Spleen (tissue), 11 donors: ENCODE measurements at regions not wholly inside any gene's neighbourhood (a gene's known extent, or its start where the extent isn't known, plus 50 kb on each side); places are given as distances from the start of the nearest gene placed in this dataset.

ENCODE experiments used
- DNase-seq: peaks from one replicate; pipeline ENCODE4 v3.0.0-alpha.2; 2020
- H3K27ac ChIP-seq, 8 donors: fragments of 200-600 bp; sonication (generic) in 7 of 8; 1 replicate in 4 of 8; 2 replicates in 4 of 8; pipeline versions ENCODE4 v1.5.0 to v1.8.0; 2016 to 2021; ENCODE audit warnings: inconsistent platforms in 4 of 8, mild to moderate bottlenecking in 4 of 8, moderate library complexity in 1 of 8
- H3K27me3 ChIP-seq, 7 donors: fragments of 200-600 bp; sonication (generic) in 6 of 7; replicated peaks in 1 of 7; 1 replicate in 4 of 7; 2 replicates in 3 of 7; pipeline versions ENCODE4 v1.5.0 to v1.8.0; 2016 to 2021; ENCODE audit warnings: inconsistent platforms in 3 of 7, mild to moderate bottlenecking in 1 of 7
- H3K36me3 ChIP-seq, 6 donors: fragments of 200-600 bp; sonication (generic) in 5 of 6; 1 replicate in 4 of 6; 2 replicates in 2 of 6; pipeline versions ENCODE4 v1.5.0 to v1.8.0; 2016 to 2021; ENCODE audit warnings: inconsistent platforms in 2 of 6
- H3K4me1 ChIP-seq, 6 donors: fragments of 200-600 bp; sonication (generic) in 5 of 6; 1 replicate in 3 of 6; 2 replicates in 3 of 6; pipeline versions ENCODE4 v1.5.0 to v1.8.0; 2016 to 2021; ENCODE audit warnings: inconsistent platforms in 3 of 6
- H3K4me3 ChIP-seq, 8 donors: fragments of 200-600 bp; sonication (generic) in 7 of 8; 1 replicate in 4 of 8; 2 replicates in 4 of 8; pipeline versions ENCODE4 v1.5.0 to v1.8.0; 2016 to 2021; ENCODE audit warnings: inconsistent platforms in 4 of 8, mild to moderate bottlenecking in 4 of 8, moderate library complexity in 2 of 8
- H3K9me3 ChIP-seq, 8 donors: fragments of 200-600 bp; sonication (generic) in 7 of 8; 1 replicate in 4 of 8; 2 replicates in 4 of 8; pipeline versions ENCODE4 v1.5.0 to v1.8.0; 2016 to 2021; ENCODE audit warnings: inconsistent platforms in 4 of 8
- POLR2A ChIP-seq, 3 donors: fragments of 450-650 bp; IDR thresholded peaks; one replicate each; pipeline ENCODE4 v1.5.1; 2017; ENCODE audit warnings: antibody characterized with exemption in 3 of 3, mild to moderate bottlenecking in 1 of 3
- POLR2AphosphoS5 ChIP-seq, 3 donors: sonication (generic); formaldehyde crosslinking; IDR thresholded peaks; one replicate each; pipeline ENCODE4 v1.5.1; 2017; ENCODE audit warnings: antibody characterized with exemption in 3 of 3
- WGBS, 5 donors: extraction: QIAGEN DNeasy Blood & Tissue Kit in 3 of 5; methylation state at CpG; one replicate each; pipeline versions ENCODE4 v1.1.5 to v1.1.7; 2013 to 2018; 5-methylcytosine and 5-hydroxymethylcytosine counted together
- intact Hi-C: fragments of 100-400 bp; cut with DNase I; formaldehyde crosslinking; loops from one replicate; pipeline ENCODE4 v1.15.0; 2023; ENCODE audit warnings: low total_unique reads
- TF ChIP-seq, protein P1 (sequence below), 11 experiments: fragments of 200-600 bp in 7 of 11; fragments of 450-650 bp in 4 of 11; sonication (generic) in 4 of 11; IDR thresholded peaks in 8 of 11; conservative IDR thresholded peaks in 3 of 11; 1 replicate in 7 of 11; 2 replicates in 4 of 11; pipeline versions ENCODE4 v1.4.0 to v1.8.0; 2016 to 2021; ENCODE audit warnings: antibody characterized with exemption in 11 of 11, inconsistent platforms in 4 of 11, mild to moderate bottlenecking in 1 of 11
- donor health status: healthy with polysubstance abuse.
- donor health status: DM: no; HTN: no; CAD: no; lungs with moderate emphysema.
- donor health status: DM: no; HTN: no; CAD: no.
- donor health status: Bipolar disorder and iron deficiency.
- donor health status: healthy.
- donor health status: DM: no; HTN: no; CAD: no.
- donor health status: DM: yes; HTN: yes; CAD: no.

DNA sequence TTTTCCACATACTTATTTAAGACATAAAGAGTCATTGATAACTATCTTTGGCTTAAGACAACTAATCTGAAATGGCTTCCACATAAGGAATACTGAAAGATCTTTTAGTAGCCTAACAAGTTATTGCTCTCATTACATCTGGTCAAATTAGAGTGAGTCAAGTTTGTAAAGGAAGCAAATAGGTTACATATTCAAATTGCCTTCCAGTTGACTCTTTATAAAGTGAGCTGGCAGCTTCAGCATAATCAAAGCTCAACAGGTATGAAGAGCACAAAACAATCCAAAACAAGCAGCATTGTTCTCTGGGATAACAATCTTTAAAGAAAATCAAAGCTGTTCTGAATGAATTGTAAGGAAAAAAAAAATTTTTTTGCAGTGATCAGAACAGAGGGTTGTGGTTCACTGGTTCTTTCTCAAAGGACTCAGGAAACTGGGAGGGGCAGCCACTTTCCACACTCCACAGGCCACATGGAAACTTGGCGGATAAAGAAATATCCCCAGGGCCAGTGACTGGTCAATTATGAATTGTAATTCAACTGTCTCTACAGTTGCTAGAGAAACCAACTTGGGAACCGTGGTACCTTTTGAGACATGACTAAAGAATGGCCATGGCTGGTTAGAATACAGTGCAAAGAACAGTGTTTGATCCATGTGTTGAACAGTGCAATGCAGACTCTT is 369.3 kb upstream of the KCNH7 start:
- H3K27ac ChIP-seq, result no peak overlapping the region
- H3K36me3 ChIP-seq, result no peaks in the 10 kb centered on the region
- H3K4me1 ChIP-seq, result no peaks in the 10 kb centered on the region
- no peaks in the 10 kb centered on the region for H3K9me3 ChIP-seq
- TF ChIP-seq POLR2AphosphoS5 (IDR thresholded peaks at IDR 0.05) (no peak), POLR2A (IDR thresholded peaks at IDR 0.05) (no peak)
- TF ChIP-seq, protein P1, sequence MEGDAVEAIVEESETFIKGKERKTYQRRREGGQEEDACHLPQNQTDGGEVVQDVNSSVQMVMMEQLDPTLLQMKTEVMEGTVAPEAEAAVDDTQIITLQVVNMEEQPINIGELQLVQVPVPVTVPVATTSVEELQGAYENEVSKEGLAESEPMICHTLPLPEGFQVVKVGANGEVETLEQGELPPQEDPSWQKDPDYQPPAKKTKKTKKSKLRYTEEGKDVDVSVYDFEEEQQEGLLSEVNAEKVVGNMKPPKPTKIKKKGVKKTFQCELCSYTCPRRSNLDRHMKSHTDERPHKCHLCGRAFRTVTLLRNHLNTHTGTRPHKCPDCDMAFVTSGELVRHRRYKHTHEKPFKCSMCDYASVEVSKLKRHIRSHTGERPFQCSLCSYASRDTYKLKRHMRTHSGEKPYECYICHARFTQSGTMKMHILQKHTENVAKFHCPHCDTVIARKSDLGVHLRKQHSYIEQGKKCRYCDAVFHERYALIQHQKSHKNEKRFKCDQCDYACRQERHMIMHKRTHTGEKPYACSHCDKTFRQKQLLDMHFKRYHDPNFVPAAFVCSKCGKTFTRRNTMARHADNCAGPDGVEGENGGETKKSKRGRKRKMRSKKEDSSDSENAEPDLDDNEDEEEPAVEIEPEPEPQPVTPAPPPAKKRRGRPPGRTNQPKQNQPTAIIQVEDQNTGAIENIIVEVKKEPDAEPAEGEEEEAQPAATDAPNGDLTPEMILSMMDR (IDR thresholded peaks at IDR 0.05 in 8 of 11, conservative IDR thresholded peaks at IDR 0.05 in 3 of 11), result no peak
- no peaks in the 10 kb centered on the region for H3K27me3 ChIP-seq
- intact Hi-C loops, result no loop called here
- no peak for DNase-seq
- no peak overlapping the region for H3K4me3 ChIP-seq
- WGBS, 5 donors, result 53 to 86% (median 78%) methylated on average over 2 of the region's 2 CpGs

DNA sequence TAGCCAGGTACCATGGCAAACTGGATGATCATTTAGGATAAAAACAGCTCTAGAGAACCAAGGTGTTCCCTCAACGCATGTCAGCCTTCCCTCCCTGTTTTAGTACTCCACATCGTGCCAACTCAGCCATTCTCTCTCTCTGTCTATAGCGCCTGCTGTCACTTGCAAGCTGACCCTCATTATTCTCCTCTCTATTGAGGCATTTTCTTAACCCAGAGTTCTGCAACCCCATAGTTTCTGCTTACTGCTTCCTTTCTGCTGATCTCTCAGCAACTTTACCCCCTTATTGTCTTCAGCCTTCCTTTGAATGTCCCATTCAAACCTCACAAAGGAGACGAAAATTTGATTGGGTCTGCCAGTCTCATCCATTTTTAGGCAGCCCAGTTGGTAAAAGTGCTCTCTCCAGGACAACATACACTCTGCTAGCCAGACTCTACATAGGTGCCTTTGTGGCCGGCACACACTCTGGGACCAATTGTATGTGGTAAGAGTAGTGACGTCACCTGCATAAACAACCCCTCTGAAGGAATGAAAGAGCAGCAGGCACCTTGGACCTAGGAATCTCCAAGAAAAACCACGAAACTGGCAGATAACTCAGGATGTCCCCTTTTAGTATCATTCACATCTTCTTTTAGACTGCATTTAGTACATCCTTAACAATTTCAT is 367.2 kb upstream of the KCNH7 start:
- Histone ChIP-seq H3K4me3 (no peak overlapping the region), H3K4me1 (no peaks in the 10 kb centered on the region), H3K36me3 (no peaks in the 10 kb centered on the region), H3K9me3 (no peaks in the 10 kb centered on the region), H3K27me3 (no peaks in the 10 kb centered on the region), H3K27ac (no peak overlapping the region)
- WGBS, 5 donors, result 68 to 73% (median 73%) methylated on average over 7 of the region's 7 CpGs
- intact Hi-C loops, result no loop called here
- TF ChIP-seq POLR2A (IDR thresholded peaks at IDR 0.05) (no peak), POLR2AphosphoS5 (IDR thresholded peaks at IDR 0.05) (no peak)
- TF ChIP-seq, protein P1 (IDR thresholded peaks at IDR 0.05 in 8 of 11, conservative IDR thresholded peaks at IDR 0.05 in 3 of 11), result no peak
- no peak for DNase-seq

DNA sequence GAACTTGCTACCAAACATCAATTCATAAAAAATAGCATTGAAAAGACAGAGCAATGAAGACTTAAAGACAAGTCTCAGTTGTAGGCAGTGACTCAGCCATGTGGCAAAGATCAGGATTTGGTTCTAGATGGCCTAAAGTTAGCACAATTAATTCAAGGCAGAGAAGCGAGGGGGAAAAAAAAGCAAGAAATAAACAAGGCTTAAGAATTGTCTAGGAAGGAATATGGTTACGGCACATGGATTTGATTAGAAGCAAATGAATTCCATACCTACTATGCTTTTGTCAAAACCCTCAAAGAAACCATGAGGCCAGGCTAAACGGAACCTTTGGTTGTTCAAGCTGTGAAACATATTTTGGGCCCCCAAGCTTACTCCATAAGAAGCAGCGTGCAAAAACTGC is 362.2 kb upstream of the KCNH7 start:
- Histone ChIP-seq H3K36me3 (no peaks in the 10 kb centered on the region), H3K27me3 (no peaks in the 10 kb centered on the region), H3K27ac (no peak overlapping the region), H3K4me1 (no peaks in the 10 kb centered on the region), H3K4me3 (no peak overlapping the region), H3K9me3 (peaks cover 0 to 10% (median 2%) of the 10 kb centered on the region in 8 donors)
- intact Hi-C loops, result no loop called here
- TF ChIP-seq POLR2A (IDR thresholded peaks at IDR 0.05), result no peak
- TF ChIP-seq, protein P1 (IDR thresholded peaks at IDR 0.05 in 8 of 11, conservative IDR thresholded peaks at IDR 0.05 in 3 of 11), result no peak
- TF ChIP-seq POLR2AphosphoS5 (IDR thresholded peaks at IDR 0.05), result no peak
- 87 to 96% (median 88%) methylated on average over 4 of the region's 4 CpGs for WGBS, 5 donors
- no peak for DNase-seq

DNA sequence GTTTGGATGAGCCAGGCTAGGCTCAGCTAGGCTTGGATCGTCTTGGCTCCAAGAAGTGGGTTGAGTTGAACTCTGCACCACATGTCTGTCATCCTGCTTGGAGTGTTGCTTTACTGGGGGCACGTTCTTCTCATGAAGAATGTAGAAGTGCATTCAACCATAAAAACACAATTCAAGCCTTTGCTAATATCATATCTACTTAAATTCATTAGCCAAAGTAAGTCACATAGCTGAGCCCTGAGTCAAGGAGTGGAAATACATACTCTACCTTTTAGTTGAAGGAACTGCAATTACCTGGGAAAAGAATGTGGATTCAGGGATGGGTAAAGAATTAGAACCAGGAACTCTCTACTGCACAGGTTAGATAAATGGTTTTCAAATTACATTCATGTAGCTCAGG is 360.4 kb upstream of the KCNH7 start:
- DNase-seq, result no peak
- intact Hi-C loops, result no loop called here
- TF ChIP-seq POLR2A (IDR thresholded peaks at IDR 0.05), result no peak
- TF ChIP-seq, protein P1 (IDR thresholded peaks at IDR 0.05 in 8 of 11, conservative IDR thresholded peaks at IDR 0.05 in 3 of 11), result no peak
- no peak for TF ChIP-seq POLR2AphosphoS5 (IDR thresholded peaks at IDR 0.05)
- Histone ChIP-seq H3K4me1 (no peaks in the 10 kb centered on the region), H3K36me3 (no peaks in the 10 kb centered on the region), H3K9me3 (peaks cover 0 to 10% (median 2%) of the 10 kb centered on the region in 8 donors), H3K4me3 (no peak overlapping the region), H3K27me3 (no peaks in the 10 kb centered on the region), H3K27ac (no peak overlapping the region)
- 78 to 87% (median 80%) methylated on average over 2 of the region's 2 CpGs for WGBS, 5 donors
